GM19452 (cell line): ENCODE measurements at regions not wholly inside any gene's neighbourhood (a gene's known extent, or its start where the extent isn't known, plus 50 kb on each side); places are given as distances from the start of the nearest gene placed in this dataset.

Experiments used
- ATAC-seq: cut with Tn5 transposase; IDR thresholded peaks from one replicate; pipeline ENCODE4 v1.9.1; 2021; ENCODE audit not compliant: unreplicated experiment

- ATAC-seq = no peak
Observed at GRCh38 chr5:23012842-23013241, 159.7 kb upstream of the CDH12 start.

GRCh38 chr5:23007762-23008161 is 154.6 kb upstream of the CDH12 start:
- ATAC-seq = no peak

- ATAC-seq = no peak
Observed at GRCh38 chr5:23007236-23007635, 154.1 kb upstream of the CDH12 start.

- no peak for ATAC-seq
Observed at GRCh38 chr5:23001120-23001519, 148.0 kb upstream of the CDH12 start.

GRCh38 chr5:22998774-22999173 is 145.6 kb upstream of the CDH12 start:
- ATAC-seq = no peak

- no peak for ATAC-seq
Observed at GRCh38 chr5:22998362-22998761, 145.2 kb upstream of the CDH12 start.

- no peak for ATAC-seq
Observed at GRCh38 chr5:22988937-22989336, 135.8 kb upstream of the CDH12 start.

- ATAC-seq = no peak
Observed at GRCh38 chr5:22986281-22986680, 133.1 kb upstream of the CDH12 start.

GRCh38 chr5:22985446-22985845 is 132.3 kb upstream of the CDH12 start:
- no peak for ATAC-seq

- ATAC-seq = no peak
Observed at GRCh38 chr5:22970956-22971618, 117.9 kb upstream of the CDH12 start.

GRCh38 chr5:22970491-22970890 is 117.3 kb upstream of the CDH12 start:
- ATAC-seq = no peak

- no peak for ATAC-seq
Observed at GRCh38 chr5:22968386-22968785, 115.2 kb upstream of the CDH12 start.

- no peak for ATAC-seq
Observed at GRCh38 chr5:22965960-22966359, 112.8 kb upstream of the CDH12 start.

- ATAC-seq = no peak
Observed at GRCh38 chr5:22964632-22965031, 111.5 kb upstream of the CDH12 start.

GRCh38 chr5:22958462-22959262 is 105.5 kb upstream of the CDH12 start:
- no peak for ATAC-seq

- ATAC-seq = no peak
Observed at GRCh38 chr5:22947921-22948320, 94.8 kb upstream of the CDH12 start.

GRCh38 chr5:22938362-22938761 is 85.2 kb upstream of the CDH12 start:
- no peak for ATAC-seq

GRCh38 chr5:22928821-22929482 is 75.8 kb upstream of the CDH12 start:
- ATAC-seq = no peak

GRCh38 chr5:22926574-22926973 is 73.4 kb upstream of the CDH12 start:
- ATAC-seq = no peak

GRCh38 chr5:22918511-22918910 is 65.4 kb upstream of the CDH12 start:
- ATAC-seq = no peak

GRCh38 chr5:22916393-22916792 is 63.2 kb upstream of the CDH12 start:
- no peak for ATAC-seq

- ATAC-seq = no peak
Observed at GRCh38 chr5:22911019-22911418, 57.9 kb upstream of the CDH12 start.
